ENCODE measurements at regions not wholly inside any gene's neighbourhood (a gene's known extent, or its start where the extent isn't known, plus 50 kb on each side); places are given as distances from the start of the nearest gene placed in this dataset.

- H3K27ac ChIP-seq, result no peak overlapping the region
- DNase-seq (no peak), ATAC-seq (ENCODE audit: low FRiP score in 2 of 2) (no peak)
- no peaks in the 10 kb centered on the region for H3K9me3 ChIP-seq
- no peak for TF ChIP-seq CTCF (IDR thresholded peaks at IDR 0.05)
- TF ChIP-seq EP300 (IDR thresholded peaks at IDR 0.05), result no peak
- TF ChIP-seq POLR2A (IDR thresholded peaks at IDR 0.05), result no peak
- TF ChIP-seq POLR2AphosphoS5 (IDR thresholded peaks at IDR 0.05), result no peak
- no peak overlapping the region for H3K4me3 ChIP-seq
- H3K27me3 ChIP-seq, result no peaks in the 10 kb centered on the region
- no peaks in the 10 kb centered on the region for H3K36me3 ChIP-seq
- 93 to 95% methylated on average over 6 of the region's 6 CpGs for WGBS, 2 donors
- no peaks in the 10 kb centered on the region for H3K4me1 ChIP-seq
These were observed 414.4 kb upstream of the CFAP20DC start for GRCh38 chr3:59464187-59464586.

DNA sequence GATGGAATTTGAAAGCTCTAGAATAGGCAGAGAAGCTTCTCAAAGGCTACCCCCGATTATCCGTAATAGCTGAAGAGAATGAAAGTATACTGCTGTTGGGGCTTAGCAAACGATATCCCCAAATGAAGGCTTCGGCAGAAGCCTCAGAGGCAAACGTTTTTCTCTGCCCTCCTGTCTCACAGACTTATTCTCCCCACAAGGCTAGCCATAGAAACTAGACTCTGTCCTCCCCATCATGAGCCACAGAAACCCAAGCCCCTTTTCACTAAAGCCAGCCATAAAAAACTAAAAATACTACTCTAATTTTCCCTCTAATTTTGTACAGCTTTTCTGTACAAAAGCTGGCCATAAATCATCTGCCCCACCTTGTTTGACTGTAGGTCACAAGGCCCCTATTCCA lies 413.4 kb upstream of the CFAP20DC start:
- no peaks in the 10 kb centered on the region for H3K4me1 ChIP-seq
- H3K27ac ChIP-seq, result no peak overlapping the region
- H3K36me3 ChIP-seq, result no peaks in the 10 kb centered on the region
- no peak for ATAC-seq (ENCODE audit: low FRiP score in 2 of 2)
- no peak overlapping the region for H3K4me3 ChIP-seq
- H3K27me3 ChIP-seq, result no peaks in the 10 kb centered on the region
- TF ChIP-seq EP300 (IDR thresholded peaks at IDR 0.05) (no peak), CTCF (IDR thresholded peaks at IDR 0.05) (no peak), POLR2AphosphoS5 (IDR thresholded peaks at IDR 0.05) (no peak), POLR2A (IDR thresholded peaks at IDR 0.05) (no peak)
- no peaks in the 10 kb centered on the region for H3K9me3 ChIP-seq
- 83 to 86% methylated on average over 5 of the region's 5 CpGs for WGBS, 2 donors
- no peak for DNase-seq

GRCh38 chr3:59460068-59460467 lies 410.2 kb upstream of the CFAP20DC start:
- no peak for ATAC-seq (ENCODE audit: low FRiP score in 2 of 2)
- Histone ChIP-seq H3K4me1 (no peaks in the 10 kb centered on the region), H3K27me3 (no peaks in the 10 kb centered on the region), H3K36me3 (no peaks in the 10 kb centered on the region), H3K27ac (no peak overlapping the region), H3K9me3 (no peaks in the 10 kb centered on the region), H3K4me3 (no peak overlapping the region)
- no peak for DNase-seq
- whole genome bisulfite sequencing, 2 donors, result 87 to 88% methylated on average over 2 of the region's 2 CpGs
- TF ChIP-seq POLR2A (IDR thresholded peaks at IDR 0.05), result no peak
- no peak for TF ChIP-seq EP300 (IDR thresholded peaks at IDR 0.05)
- TF ChIP-seq POLR2AphosphoS5 (IDR thresholded peaks at IDR 0.05), result no peak
- no peak for TF ChIP-seq CTCF (IDR thresholded peaks at IDR 0.05)

- Histone ChIP-seq H3K27ac (no peak overlapping the region), H3K36me3 (no peaks in the 10 kb centered on the region), H3K4me3 (no peak overlapping the region), H3K9me3 (no peaks in the 10 kb centered on the region), H3K27me3 (no peaks in the 10 kb centered on the region), H3K4me1 (no peaks in the 10 kb centered on the region)
- DNase-seq, result no peak
- TF ChIP-seq POLR2AphosphoS5 (IDR thresholded peaks at IDR 0.05), result no peak
- WGBS, 2 donors, result 85 to 88% methylated on average over 7 of the region's 7 CpGs
- no peak for ATAC-seq (ENCODE audit: low FRiP score in 2 of 2)
These were observed 407.1 kb upstream of the CFAP20DC start for GRCh38 chr3:59456852-59457485.

DNA sequence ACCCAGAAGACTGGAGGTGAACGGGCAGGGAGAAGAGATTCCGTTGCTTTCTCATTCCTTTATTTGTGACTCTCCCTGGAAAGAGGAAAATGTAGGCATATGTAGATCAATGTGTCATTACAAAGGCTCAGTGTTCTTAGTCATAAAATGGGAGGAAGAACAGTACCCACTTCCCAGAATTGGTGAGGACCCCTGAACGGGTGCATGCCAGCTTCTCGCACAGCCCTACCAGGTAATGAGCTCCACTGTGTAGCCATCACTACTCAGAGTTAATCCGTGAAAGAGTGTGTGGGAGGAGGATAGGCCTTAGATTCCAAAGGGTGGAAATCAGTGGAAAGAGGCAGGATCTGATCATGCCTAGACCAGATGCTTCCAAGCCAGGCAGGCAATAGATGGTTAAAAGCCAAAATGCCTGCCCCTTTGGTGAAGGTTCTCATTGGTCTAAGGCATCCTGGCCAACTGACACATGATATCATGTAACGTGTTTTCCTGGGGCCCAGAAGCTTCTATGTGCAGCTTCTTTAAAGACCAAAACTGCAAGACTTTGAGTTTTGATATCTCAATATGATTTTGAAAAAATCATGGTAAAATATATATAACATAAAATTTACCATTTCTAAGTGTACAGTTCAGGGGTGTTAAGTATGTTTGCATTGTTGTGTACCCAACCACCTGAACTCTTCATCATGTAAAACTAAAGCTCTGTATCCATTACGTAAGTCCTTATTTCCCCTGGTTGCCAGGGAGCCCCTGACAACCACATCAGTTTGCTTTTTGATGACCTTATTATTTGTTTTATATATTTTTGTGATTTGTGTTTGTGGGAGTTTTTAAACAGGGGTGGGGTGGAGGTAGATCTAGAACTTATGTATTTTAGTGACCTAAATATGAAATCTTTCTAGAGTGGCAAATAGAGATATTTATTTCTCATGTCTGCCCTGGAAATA lies 402.2 kb upstream of the CFAP20DC start:
- Histone ChIP-seq H3K4me3 (no peak overlapping the region), H3K36me3 (no peaks in the 10 kb centered on the region), H3K9me3 (no peaks in the 10 kb centered on the region), H3K27ac (peak overlapping the region in 2 of 4 donors; percentile 8 to 53), H3K4me1 (peaks cover 5 to 13% (median 11%) of the 10 kb centered on the region in 4 donors), H3K27me3 (no peaks in the 10 kb centered on the region)
- DNase-seq, result no peak
- no peak for TF ChIP-seq EP300 (IDR thresholded peaks at IDR 0.05)
- no peak for TF ChIP-seq POLR2A (IDR thresholded peaks at IDR 0.05)
- no peak for TF ChIP-seq CTCF (IDR thresholded peaks at IDR 0.05)
- WGBS, 2 donors, result 67 to 74% methylated on average over 7 of the region's 7 CpGs
- no peak for ATAC-seq (ENCODE audit: low FRiP score in 2 of 2)
